ENCODE measurements at regions not wholly inside any gene's neighbourhood (a gene's known extent, or its start where the extent isn't known, plus 50 kb on each side); places are given as distances from the start of the nearest gene placed in this dataset.

- TF ChIP-seq CTCF (tag by site-specific recombination; IDR thresholded peaks at IDR 0.05) (no peak), ZNF366 (tag by site-specific recombination; conservative IDR thresholded peaks at IDR 0.05) (no peak)
- TF ChIP-seq, protein P1, sequence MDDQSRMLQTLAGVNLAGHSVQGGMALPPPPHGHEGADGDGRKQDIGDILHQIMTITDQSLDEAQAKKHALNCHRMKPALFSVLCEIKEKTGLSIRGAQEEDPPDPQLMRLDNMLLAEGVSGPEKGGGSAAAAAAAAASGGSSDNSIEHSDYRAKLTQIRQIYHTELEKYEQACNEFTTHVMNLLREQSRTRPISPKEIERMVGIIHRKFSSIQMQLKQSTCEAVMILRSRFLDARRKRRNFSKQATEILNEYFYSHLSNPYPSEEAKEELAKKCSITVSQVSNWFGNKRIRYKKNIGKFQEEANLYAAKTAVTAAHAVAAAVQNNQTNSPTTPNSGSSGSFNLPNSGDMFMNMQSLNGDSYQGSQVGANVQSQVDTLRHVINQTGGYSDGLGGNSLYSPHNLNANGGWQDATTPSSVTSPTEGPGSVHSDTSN (CRISPR knock-in tag; IDR thresholded peaks at IDR 0.05), result no peak
Measured at GRCh38 chr18:43805646-43806194, 528.4 kb upstream of the SYT4 start.

Measured in HEK293 (cell line).